GM18907 (cell line): ENCODE measurements at regions not wholly inside any gene's neighbourhood (a gene's known extent, or its start where the extent isn't known, plus 50 kb on each side); places are given as distances from the start of the nearest gene placed in this dataset.

Experiments
- ATAC-seq: cut with Tn5 transposase; IDR thresholded peaks from one replicate; pipeline ENCODE4 v1.9.1; 2021; ENCODE audit warnings: mild to moderate bottlenecking, moderate library complexity; ENCODE audit not compliant: unreplicated experiment

DNA sequence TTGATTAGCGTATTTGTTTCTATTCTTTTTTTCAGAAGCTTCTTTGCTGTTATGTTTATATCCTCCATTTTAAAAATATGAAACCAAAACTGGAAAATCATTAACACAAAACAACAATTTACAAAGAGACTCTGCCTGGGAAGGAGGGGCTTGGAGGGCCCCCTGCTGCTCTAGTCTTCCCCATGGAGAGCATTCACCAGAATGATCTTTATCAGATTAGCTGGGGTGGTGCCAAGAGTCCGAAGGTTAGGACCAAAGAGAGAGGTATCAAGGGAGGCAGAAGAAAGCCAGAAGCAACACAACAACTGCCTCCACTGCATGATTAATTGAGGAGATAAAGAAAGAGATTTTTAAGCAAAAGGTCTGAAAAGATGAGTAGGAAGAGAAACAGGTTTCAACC lies 218.6 kb downstream of the IRS1 start:
- ATAC-seq: no peak

DNA sequence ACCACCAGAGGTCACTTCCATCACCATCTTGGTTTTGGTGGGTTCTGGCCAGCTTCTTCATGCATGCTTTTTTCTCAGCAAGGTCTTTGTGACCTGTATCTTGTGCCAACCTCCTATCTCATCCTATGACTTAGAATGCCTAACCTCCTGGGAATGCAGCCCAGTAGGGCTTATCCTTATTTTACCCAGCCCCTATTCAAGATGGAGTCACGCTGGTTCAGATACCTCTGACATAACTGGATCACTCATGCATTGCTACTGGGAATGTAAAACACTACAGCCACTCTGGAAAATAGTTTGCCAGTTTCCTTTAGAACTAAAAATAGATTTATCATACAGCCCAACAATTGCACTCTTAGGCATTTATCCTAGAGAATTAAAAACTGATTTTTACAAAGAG lies 219.2 kb downstream of the IRS1 start:
- no peak for ATAC-seq

GRCh38 chr2:226579519-226579918 lies 220.1 kb downstream of the IRS1 start:
- no peak for ATAC-seq

DNA sequence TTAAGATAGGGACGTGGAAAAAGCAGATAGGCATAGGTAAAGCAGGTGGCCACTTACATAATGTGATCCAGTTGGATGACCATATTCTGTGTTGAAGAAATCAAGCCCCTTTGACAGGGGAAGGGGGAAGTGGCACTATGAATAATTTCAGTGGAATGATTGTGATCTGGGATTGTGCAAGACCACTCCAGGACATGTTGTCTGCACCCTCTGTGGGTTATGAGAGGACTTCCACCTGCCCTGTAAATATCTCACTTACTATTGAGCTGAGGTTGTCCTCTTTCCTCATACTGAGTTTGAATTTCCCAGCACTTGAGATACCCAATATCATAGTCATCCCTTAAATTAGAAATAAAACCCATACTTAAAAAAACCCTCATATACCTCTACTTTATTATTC lies 220.7 kb downstream of the IRS1 start:
- ATAC-seq: no peak

DNA sequence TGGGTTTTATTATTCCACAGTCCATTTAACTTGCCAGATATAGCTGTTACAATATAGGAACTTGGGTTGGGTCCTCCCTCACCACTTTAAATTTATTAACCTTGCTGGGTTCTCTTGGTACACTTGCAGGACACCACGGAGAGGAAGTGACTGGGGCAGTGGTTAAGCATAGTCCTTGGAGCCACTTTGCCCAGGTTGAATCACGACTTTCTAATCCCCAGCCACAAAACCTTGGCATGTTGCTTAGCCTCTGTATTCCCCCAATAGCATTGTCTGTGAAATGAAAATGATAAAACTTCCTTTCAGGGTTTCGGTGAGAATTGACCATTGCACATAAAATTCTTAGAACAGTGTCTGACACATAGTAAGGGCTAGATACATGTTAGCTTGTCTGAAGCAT lies 221.2 kb downstream of the IRS1 start:
- no peak for ATAC-seq

DNA sequence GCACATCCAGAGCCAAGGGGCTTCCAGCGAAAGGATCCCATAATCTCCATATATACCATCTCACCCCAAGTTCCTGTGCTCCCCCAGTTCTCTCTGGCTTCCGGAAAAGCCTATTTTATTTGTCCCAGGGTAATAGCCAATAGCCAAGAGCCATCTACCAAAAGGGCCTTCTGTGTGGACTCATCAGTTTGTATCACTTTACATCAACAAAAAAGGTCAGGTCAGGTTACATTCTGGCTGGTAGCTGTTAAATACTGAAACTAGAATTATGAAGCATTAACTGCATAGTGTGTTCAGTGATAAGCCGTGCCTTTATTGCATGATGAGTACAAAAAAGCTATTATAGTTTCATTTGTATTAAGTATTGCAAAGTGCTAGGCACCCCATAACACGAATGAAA lies 223.7 kb downstream of the IRS1 start:
- ATAC-seq: no peak

DNA sequence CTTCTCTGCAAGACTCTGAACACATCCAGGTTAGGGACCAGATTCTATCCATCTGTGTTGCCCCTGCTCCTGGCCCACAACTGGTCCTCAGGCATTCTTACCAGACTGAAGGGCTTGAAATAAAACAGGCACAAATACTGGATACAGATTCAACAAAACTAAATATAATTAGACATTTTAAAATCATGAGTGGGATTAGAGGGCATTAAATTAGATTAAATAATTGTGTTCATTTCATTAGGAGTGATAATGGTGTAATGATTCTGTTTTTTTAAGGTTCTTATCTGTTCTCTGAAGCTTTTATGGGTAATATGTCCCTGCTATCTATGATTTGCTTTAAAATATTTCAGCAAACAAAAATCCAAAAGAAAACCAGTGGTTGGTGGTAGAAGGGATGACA lies 226.5 kb downstream of the IRS1 start:
- ATAC-seq: no peak

DNA sequence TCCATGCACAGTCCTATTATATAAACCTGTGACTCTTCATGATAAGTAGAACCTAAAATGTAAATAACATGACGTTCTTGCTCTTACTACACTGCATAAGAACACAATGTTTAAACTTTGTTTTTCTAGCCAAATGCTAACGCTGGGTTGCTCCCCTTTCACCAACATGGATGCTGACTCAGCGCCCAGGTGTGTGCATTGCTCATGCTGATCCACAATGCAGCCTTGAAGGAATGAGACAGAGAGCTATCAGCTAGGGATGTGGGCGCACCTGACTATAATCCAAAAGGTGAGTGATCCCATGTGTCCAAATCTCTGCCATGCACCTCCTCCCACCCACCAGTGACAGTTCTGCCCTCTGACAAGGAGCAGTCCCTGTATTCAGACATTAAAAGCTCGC lies 235.0 kb downstream of the IRS1 start:
- ATAC-seq: no peak

- ATAC-seq: no peak
Measured at GRCh38 chr2:226561962-226562361, 237.7 kb downstream of the IRS1 start.

DNA sequence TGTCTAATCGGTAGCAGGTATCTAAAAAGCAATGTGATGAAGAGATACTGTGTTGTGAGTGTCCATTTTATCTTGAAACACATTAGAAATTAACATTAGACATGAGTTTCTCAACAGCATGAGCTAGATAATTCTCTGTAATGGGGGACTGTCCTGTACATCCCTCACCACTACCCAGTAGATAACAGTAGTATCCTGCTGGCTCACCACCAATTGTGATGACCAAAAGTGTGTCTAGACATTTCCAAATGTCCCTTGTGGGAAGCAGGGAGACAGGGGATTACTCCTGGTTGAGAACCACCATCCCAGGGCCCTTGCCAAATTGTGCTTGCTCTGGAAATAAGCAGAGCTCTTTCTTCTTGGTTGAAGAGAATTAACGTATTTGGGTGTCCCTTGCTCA lies 239.3 kb downstream of the IRS1 start:
- ATAC-seq: no peak

- ATAC-seq: no peak
Measured at GRCh38 chr2:226559536-226559935, 240.1 kb downstream of the IRS1 start.

DNA sequence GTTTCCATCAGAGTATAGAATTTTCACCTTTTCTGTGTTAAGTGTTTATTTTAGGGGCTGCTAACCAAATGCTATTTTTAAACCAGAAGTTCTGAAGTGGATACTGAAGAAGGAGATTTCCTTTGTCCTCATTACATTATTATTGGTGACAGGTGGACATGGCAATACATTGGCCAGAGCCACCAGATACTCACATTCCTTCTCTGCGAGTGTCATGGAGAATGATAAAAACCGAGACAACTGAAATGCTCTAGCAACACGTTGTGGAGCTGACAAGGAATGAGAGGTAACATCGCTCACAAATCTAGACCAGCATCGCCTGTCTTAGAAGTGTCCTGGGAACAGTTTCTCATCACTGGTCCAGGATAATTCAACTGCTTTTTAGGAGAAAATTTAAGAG lies 241.2 kb downstream of the IRS1 start:
- no peak for ATAC-seq

DNA sequence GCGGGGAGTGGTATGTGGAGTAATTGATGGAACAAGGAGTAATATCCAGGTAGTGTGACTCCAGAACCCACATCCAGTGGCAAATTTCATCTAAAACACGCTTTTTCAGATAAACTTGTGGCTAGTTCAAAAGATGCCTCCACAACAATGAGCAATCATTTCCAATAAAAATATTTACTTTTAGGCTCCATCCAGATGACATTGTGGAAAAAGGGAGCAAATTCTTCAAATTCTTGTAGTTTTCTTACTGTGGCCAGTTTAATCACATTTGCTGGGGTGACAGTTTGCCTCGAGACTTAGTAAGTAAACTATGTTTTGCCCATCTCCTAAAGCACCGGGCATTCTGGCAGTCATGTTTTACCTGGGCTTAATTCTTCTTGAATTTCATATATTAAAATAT lies 243.6 kb downstream of the IRS1 start:
- ATAC-seq: no peak

GRCh38 chr2:226554701-226555100 lies 244.9 kb downstream of the IRS1 start:
- no peak for ATAC-seq

GRCh38 chr2:226553333-226553732 lies 246.3 kb downstream of the IRS1 start:
- no peak for ATAC-seq

DNA sequence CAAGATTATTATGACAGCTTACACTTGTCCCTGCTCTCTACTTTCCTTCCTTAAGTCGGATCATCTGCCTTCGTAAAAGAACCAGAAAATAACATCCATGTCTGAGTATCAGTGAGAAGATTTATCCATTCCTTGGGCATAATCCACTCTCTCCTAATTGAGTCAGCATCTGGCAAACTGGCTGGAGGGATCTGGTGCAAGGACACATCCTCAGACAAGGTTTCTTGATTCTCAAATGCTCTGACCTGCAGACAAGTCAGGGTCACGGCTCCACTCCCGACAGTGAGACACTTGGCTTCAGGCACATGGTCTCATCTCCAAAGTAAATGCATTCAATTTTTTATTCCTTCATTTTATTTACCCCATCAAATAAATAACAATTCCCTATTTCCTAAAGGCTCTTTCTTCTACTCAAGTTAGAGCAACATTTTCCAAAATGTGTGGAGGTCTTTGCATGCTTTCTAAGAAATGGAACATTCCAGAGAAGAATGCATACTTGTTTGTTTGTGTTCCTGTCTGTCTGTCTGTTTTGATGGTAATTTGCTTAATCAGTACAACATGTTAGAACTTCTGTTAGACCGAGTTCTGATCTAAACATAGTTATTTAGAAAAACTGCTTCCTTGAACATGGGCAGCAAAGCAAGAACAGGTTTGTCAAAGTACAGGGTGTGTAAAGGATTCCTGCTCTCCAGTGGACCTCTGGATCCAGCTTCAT lies 246.9 kb downstream of the IRS1 start:
- no peak for ATAC-seq

DNA sequence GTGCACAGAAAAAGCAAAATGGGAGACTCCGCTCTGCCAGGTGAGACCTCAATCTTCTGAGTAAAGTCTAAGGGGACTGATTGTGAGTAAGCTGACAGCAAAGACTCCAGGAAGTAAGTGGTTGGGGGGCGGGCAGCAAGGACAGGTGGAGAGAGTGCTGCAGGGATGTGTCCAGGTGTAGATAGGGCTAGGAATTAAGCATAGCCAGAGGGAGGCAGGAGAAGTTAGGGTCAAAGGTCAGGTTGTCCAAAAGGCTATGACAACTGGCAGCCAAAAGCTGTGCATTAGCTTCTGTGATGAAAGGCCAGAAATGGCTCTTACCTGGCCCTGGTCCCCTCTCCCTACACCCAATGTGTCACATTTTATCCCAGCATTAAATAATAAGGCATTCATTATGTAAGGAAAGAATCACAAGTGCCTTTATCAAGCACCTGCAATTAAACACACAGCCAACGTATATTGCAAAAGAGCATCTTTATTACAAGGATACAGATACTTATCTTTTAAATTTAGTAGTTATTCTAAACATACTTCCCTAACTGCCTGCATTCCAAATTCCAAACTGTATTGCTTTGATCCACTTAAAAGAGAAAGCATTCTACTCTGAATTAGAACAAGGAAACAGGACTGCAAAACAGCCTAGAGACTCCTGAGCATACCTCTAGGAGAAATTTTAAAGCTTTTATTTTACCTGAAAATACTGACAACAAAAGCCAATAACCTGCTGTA lies 247.9 kb downstream of the IRS1 start:
- ATAC-seq: no peak

DNA sequence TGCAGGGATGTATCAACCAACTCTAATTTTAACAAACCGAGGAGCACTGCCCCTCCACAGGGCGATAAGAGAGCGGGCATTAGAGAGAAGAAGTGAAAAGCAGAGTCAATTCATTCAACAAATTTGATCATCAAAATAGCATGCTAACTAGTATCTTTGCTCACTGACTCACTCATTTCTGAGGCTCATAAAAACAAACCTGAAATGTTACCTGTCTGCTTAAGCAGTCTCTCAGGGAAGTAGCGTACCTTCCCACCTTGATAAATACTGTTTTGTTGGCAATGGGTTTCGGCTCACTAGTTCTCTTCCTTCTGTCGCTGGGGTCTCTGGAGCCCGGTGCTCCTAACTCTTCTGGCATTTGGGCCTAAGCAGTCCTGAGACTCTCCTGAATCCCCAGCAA lies 248.8 kb downstream of the IRS1 start:
- ATAC-seq: no peak

- no peak for ATAC-seq
Measured at GRCh38 chr2:226548732-226549131, 250.9 kb downstream of the IRS1 start.

- no peak for ATAC-seq
Measured at GRCh38 chr2:226544596-226545210, 254.9 kb downstream of the IRS1 start.

- ATAC-seq: no peak
Measured at GRCh38 chr2:226540204-226540994, 259.2 kb downstream of the IRS1 start.
